Left ventricle myocardium inferior (tissue), 1 donor: ENCODE measurements at regions not wholly inside any gene's neighbourhood (a gene's known extent, or its start where the extent isn't known, plus 50 kb on each side); places are given as distances from the start of the nearest gene placed in this dataset.

Experiments
- DNase-seq: peaks from one replicate; pipeline ENCODE4 v3.0.0-alpha.2; 2020
- H3K27ac ChIP-seq: fragments of 200-600 bp; replicated peaks from 2 replicates; pipeline ENCODE4 v1.8.0; 2021
- H3K27me3 ChIP-seq: fragments of 200-600 bp; 2 replicates; pipeline ENCODE4 v1.8.0; 2021; ENCODE audit warnings: low read depth
- H3K36me3 ChIP-seq: fragments of 200-600 bp; 2 replicates; pipeline ENCODE4 v1.8.0; 2021
- H3K4me1 ChIP-seq: fragments of 200-600 bp; 2 replicates; pipeline ENCODE4 v1.8.0; 2021
- H3K4me3 ChIP-seq: fragments of 200-600 bp; 2 replicates; pipeline ENCODE4 v1.8.0; 2021; ENCODE audit warnings: mild to moderate bottlenecking, moderate library complexity
- H3K9me3 ChIP-seq: fragments of 200-600 bp; replicated peaks from 2 replicates; pipeline ENCODE4 v1.8.0; 2021
- intact Hi-C: fragments of 100-400 bp; cut with micrococcal nuclease; formaldehyde crosslinking; loops from one replicate; pipeline ENCODE4 v1.11.0; 2022
- TF ChIP-seq, protein P1 (sequence below): fragments of 200-600 bp; IDR thresholded peaks from 2 replicates; pipeline ENCODE4 v1.8.0; 2021; ENCODE audit warnings: antibody characterized with exemption, mild to moderate bottlenecking, borderline replicate concordance
- donor health status: DM: no; HTN: yes; CAD: no; lungs with severe emphysema.

DNA sequence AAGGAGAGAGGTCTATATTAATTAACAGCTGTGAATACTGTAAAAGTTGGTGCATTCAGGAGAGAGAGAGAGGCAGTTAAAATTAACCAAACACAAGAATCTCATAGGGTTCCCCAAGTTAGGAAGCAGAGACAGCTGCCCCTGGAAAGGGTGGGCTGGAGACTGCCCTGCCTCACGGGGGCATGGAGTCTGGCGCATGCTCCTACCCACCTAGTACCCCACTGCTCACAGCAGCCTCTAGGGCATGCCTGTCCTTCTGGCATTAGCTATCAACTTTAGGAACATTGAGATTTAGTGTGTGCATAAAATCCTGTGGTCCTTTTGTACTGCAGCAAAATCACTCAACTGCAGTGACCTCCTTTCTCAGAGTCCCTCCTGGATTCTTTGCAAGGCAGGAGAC lies 710.1 kb downstream of the SORCS3 start:
- Histone ChIP-seq H3K36me3 (no peaks in the 10 kb centered on the region), H3K27me3 (no peaks in the 10 kb centered on the region), H3K4me3 (no peak overlapping the region), H3K27ac (no peak overlapping the region), H3K9me3 (no peaks in the 10 kb centered on the region), H3K4me1 (no peaks in the 10 kb centered on the region)
- TF ChIP-seq, protein P1, sequence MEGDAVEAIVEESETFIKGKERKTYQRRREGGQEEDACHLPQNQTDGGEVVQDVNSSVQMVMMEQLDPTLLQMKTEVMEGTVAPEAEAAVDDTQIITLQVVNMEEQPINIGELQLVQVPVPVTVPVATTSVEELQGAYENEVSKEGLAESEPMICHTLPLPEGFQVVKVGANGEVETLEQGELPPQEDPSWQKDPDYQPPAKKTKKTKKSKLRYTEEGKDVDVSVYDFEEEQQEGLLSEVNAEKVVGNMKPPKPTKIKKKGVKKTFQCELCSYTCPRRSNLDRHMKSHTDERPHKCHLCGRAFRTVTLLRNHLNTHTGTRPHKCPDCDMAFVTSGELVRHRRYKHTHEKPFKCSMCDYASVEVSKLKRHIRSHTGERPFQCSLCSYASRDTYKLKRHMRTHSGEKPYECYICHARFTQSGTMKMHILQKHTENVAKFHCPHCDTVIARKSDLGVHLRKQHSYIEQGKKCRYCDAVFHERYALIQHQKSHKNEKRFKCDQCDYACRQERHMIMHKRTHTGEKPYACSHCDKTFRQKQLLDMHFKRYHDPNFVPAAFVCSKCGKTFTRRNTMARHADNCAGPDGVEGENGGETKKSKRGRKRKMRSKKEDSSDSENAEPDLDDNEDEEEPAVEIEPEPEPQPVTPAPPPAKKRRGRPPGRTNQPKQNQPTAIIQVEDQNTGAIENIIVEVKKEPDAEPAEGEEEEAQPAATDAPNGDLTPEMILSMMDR, result no peak
- DNase-seq, result no peak
- intact Hi-C loops, result no loop called here

GRCh38 chr10:105347487-105347886 lies 706.4 kb downstream of the SORCS3 start:
- Histone ChIP-seq H3K27me3 (no peaks in the 10 kb centered on the region), H3K36me3 (no peaks in the 10 kb centered on the region), H3K4me3 (no peak overlapping the region), H3K4me1 (no peaks in the 10 kb centered on the region), H3K27ac (no peak overlapping the region), H3K9me3 (no peaks in the 10 kb centered on the region)
- intact Hi-C loops, result no loop called here
- no peak for DNase-seq
- TF ChIP-seq, protein P1, result no peak

GRCh38 chr10:105342606-105343005 lies 701.5 kb downstream of the SORCS3 start:
- Histone ChIP-seq H3K4me3 (no peak overlapping the region), H3K36me3 (no peaks in the 10 kb centered on the region), H3K27me3 (no peaks in the 10 kb centered on the region), H3K27ac (no peak overlapping the region), H3K9me3 (no peaks in the 10 kb centered on the region), H3K4me1 (no peaks in the 10 kb centered on the region)
- DNase-seq, result no peak
- intact Hi-C loops, result no loop called here
- TF ChIP-seq, protein P1, result no peak

DNA sequence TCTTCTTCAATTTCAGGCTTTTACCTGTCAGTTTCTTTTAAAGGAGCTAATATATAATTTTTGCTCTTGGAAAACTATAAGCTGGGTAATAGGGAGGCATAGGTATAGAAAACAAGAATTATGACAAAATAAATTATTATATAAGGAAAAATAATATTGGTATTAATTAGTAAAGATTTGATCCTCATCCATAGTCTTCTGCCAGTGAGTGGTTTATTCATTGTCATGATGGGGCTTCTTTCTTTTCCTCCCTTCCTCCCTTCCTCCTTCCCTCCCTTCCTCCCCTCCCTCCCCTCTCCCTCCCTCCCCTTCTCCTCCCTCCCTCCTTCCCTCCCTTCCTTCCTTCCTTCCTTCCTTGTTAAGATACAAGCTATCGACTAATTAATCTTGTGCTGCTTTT lies 698.6 kb downstream of the SORCS3 start:
- Histone ChIP-seq H3K27me3 (no peaks in the 10 kb centered on the region), H3K36me3 (no peaks in the 10 kb centered on the region), H3K27ac (no peak overlapping the region), H3K4me3 (no peak overlapping the region), H3K4me1 (no peaks in the 10 kb centered on the region), H3K9me3 (no peaks in the 10 kb centered on the region)
- DNase-seq, result no peak
- intact Hi-C loops, result no loop called here
- TF ChIP-seq, protein P1, result no peak

DNA sequence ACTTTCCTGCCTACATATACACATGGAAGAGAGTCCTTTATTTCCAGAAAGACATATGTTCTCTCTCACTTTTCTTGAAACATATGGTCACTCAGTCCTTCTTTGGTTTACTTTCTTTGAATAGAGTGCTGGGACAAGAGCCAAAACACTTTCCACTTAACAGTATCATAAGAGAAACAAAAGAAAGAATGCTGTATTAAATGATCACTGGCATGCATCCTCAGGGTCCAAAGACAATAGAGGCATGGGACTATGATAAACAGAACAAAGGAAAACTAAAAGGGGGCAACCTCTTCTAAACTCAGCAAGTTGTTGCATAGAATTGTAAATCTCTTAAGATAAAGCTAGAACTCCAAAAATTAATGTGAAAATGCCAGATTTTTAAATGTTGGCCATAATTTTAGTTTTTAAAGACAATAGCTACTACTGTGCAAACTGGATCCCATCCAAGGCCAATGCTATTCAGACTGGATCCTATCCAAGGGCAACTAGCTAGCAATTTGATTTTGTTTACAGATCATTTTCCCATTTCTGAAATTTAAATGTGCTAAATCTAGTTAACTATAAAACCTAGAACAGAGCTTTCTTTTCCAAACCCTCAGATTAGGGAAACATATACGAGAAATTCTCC lies 687.5 kb downstream of the SORCS3 start:
- TF ChIP-seq, protein P1, result no peak
- DNase-seq, result no peak
- Histone ChIP-seq H3K9me3 (no peaks in the 10 kb centered on the region), H3K27me3 (no peaks in the 10 kb centered on the region), H3K27ac (no peak overlapping the region), H3K4me1 (no peaks in the 10 kb centered on the region), H3K36me3 (no peaks in the 10 kb centered on the region), H3K4me3 (no peak overlapping the region)
- intact Hi-C loops, result no loop called here
